Astrocyte (in vitro differentiated cells and primary cell): ENCODE measurements at regions not wholly inside any gene's neighbourhood (a gene's known extent, or its start where the extent isn't known, plus 50 kb on each side); places are given as distances from the start of the nearest gene placed in this dataset.
"Not testable (repeated sequence)": the region's sequence is repeated elsewhere in the genome, so short reads cannot be mapped to it uniquely, and the experiment has no call there.

ENCODE experiments used
- DNase-seq: peaks from one replicate; pipeline ENCODE4 v3.0.0-alpha.2; 2010; ENCODE audit warnings: low read depth
- FAIRE-seq: peaks from 2 replicates; lab custom pipeline; 2011; peaks lifted over from hg19 to GRCh38; lab: Jason Lieb, UNC
- H2AFZ ChIP-seq: 2 replicates; pipeline ENCODE4 v1.6.0; 2012; ENCODE audit warnings: low read depth, low read length, inconsistent platforms
- H3K27ac ChIP-seq: 2 replicates; pipeline ENCODE4 v1.5.1; 2011; ENCODE audit warnings: low read depth, low read length, inconsistent platforms
- H3K27me3 ChIP-seq: 2 replicates; pipeline ENCODE4 v1.6.0; 2011; ENCODE audit warnings: low read length, inconsistent platforms; ENCODE audit not compliant: insufficient read depth
- H3K36me3 ChIP-seq: 2 replicates; pipeline ENCODE4 v1.5.1; 2011; ENCODE audit warnings: low read length, inconsistent platforms; ENCODE audit not compliant: insufficient read depth
- H3K4me1 ChIP-seq: 2 replicates; pipeline ENCODE4 v1.5.1; 2011; ENCODE audit warnings: low read length, inconsistent platforms; ENCODE audit not compliant: insufficient read depth
- H3K4me2 ChIP-seq: 2 replicates; pipeline ENCODE4 v1.6.0; 2012; ENCODE audit warnings: low read length, inconsistent platforms
- H3K4me3 ChIP-seq: 2 replicates; pipeline ENCODE4 v1.5.1; 2011; ENCODE audit warnings: low read depth, mild to moderate bottlenecking, low read length, inconsistent platforms; ENCODE audit not compliant: insufficient read depth
- H3K79me2 ChIP-seq: 2 replicates; pipeline ENCODE4 v1.6.0; 2012; ENCODE audit warnings: mild to moderate bottlenecking, low read length, inconsistent platforms; ENCODE audit not compliant: insufficient read depth
- H3K9ac ChIP-seq: 2 replicates; pipeline ENCODE4 v1.6.0; 2012; ENCODE audit warnings: mild to moderate bottlenecking, low read length, inconsistent platforms
- H3K9me3 ChIP-seq: 2 replicates; pipeline ENCODE4 v1.5.1; 2012; ENCODE audit warnings: low read depth, mild to moderate bottlenecking, low read length, inconsistent platforms; ENCODE audit not compliant: insufficient read depth
- H4K20me1 ChIP-seq: 2 replicates; pipeline ENCODE4 v1.6.0; 2012; ENCODE audit warnings: low read length, inconsistent platforms; ENCODE audit not compliant: insufficient read depth
- H3K27ac Mint-ChIP-seq: one replicate; pipeline ENCODE4 v1.8.0; 2021; ENCODE audit warnings: mild to moderate bottlenecking, mixed read lengths; ENCODE audit not compliant: unreplicated experiment
- H3K27me3 Mint-ChIP-seq: one replicate; pipeline ENCODE4 v1.8.0; 2021; ENCODE audit warnings: low read depth, mixed read lengths; ENCODE audit not compliant: unreplicated experiment
- H3K36me3 Mint-ChIP-seq: one replicate; pipeline ENCODE4 v1.8.0; 2021; ENCODE audit warnings: low read depth, mixed read lengths; ENCODE audit not compliant: unreplicated experiment
- H3K4me1 Mint-ChIP-seq: one replicate; pipeline ENCODE4 v1.8.0; 2021; ENCODE audit warnings: low read depth, mixed read lengths; ENCODE audit not compliant: unreplicated experiment
- H3K4me3 Mint-ChIP-seq: one replicate; pipeline ENCODE4 v1.8.0; 2021; ENCODE audit warnings: mild to moderate bottlenecking, moderate library complexity, mixed read lengths; ENCODE audit not compliant: unreplicated experiment
- H3K9me3 Mint-ChIP-seq: one replicate; pipeline ENCODE4 v1.8.0; 2021; ENCODE audit warnings: mild to moderate bottlenecking, mixed read lengths; ENCODE audit not compliant: unreplicated experiment
- CTCF ChIP-seq: IDR thresholded peaks from 2 replicates; pipeline ENCODE4 v1.5.1; 2011; ENCODE audit warnings: low read depth, mild to moderate bottlenecking, inconsistent platforms, low read length, moderate library complexity; ENCODE audit not compliant: insufficient read depth
- EZH2 ChIP-seq: IDR thresholded peaks from 2 replicates; pipeline ENCODE4 v1.6.1; 2012; ENCODE audit warnings: mild to moderate bottlenecking, low read length, inconsistent platforms; ENCODE audit not compliant: insufficient read depth

GRCh38 chr16:5239472-5240277, 142.1 kb upstream of the EEF2KMT start:
- H3K27me3 Mint-ChIP-seq, result peaks cover 51% of the 10 kb centered on the region
- not testable (repeated sequence) for H3K27ac Mint-ChIP-seq, H3K4me1 ChIP-seq, DNase-seq, H3K9ac ChIP-seq, H4K20me1 ChIP-seq, H3K27me3 ChIP-seq, H3K4me1 Mint-ChIP-seq, H3K36me3 Mint-ChIP-seq, FAIRE-seq, H3K9me3 ChIP-seq, H3K36me3 ChIP-seq, H3K79me2 ChIP-seq, H3K27ac ChIP-seq, H3K9me3 Mint-ChIP-seq, H3K4me3 ChIP-seq, H2AFZ ChIP-seq
- peak overlapping the region; percentile 33 for H3K4me2 ChIP-seq
- peak overlapping the region; percentile 73 for H3K4me3 Mint-ChIP-seq

DNA sequence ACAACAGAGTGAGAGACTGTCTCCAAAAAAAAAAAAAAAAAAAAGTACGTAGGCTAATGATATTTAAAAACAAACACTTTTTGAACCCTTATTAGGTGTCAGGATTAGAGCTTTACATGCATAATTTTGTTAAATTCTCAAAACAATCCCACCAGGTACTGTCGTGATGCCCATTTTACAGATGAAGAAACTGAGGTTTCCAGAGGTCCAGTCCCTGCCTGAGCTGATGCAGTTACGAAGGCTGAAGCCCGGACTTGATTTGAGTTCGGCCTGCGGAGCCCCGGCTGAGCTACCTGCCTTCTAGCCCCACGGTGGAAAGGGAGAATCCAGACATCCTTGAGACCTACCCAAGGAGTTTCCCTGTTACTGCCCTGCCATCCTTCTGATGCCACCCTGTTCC, 137.5 kb upstream of the EEF2KMT start:
- Histone ChIP-seq H3K36me3 (no peaks in the 10 kb centered on the region), H4K20me1 (no peaks in the 10 kb centered on the region), H3K4me3 (no peak overlapping the region), H3K4me1 (no peaks in the 10 kb centered on the region), H3K9me3 (no peaks in the 10 kb centered on the region), H2AFZ (no peak overlapping the region), H3K79me2 (no peaks in the 10 kb centered on the region), H3K27ac (no peak overlapping the region), H3K27me3 (no peaks in the 10 kb centered on the region), H3K4me2 (no peak overlapping the region), H3K9ac (no peak overlapping the region)
- no peak overlapping the region for H3K4me3 Mint-ChIP-seq
- no peak overlapping the region for H3K27ac Mint-ChIP-seq
- DNase-seq (no peak), FAIRE-seq (no peak)
- H3K36me3 Mint-ChIP-seq, result no peaks in the 10 kb centered on the region
- H3K4me1 Mint-ChIP-seq, result no peaks in the 10 kb centered on the region
- H3K9me3 Mint-ChIP-seq, result peaks cover 2% of the 10 kb centered on the region
- H3K27me3 Mint-ChIP-seq, result peaks cover 37% of the 10 kb centered on the region
- TF ChIP-seq EZH2, result no peak
- no peak for TF ChIP-seq CTCF

DNA sequence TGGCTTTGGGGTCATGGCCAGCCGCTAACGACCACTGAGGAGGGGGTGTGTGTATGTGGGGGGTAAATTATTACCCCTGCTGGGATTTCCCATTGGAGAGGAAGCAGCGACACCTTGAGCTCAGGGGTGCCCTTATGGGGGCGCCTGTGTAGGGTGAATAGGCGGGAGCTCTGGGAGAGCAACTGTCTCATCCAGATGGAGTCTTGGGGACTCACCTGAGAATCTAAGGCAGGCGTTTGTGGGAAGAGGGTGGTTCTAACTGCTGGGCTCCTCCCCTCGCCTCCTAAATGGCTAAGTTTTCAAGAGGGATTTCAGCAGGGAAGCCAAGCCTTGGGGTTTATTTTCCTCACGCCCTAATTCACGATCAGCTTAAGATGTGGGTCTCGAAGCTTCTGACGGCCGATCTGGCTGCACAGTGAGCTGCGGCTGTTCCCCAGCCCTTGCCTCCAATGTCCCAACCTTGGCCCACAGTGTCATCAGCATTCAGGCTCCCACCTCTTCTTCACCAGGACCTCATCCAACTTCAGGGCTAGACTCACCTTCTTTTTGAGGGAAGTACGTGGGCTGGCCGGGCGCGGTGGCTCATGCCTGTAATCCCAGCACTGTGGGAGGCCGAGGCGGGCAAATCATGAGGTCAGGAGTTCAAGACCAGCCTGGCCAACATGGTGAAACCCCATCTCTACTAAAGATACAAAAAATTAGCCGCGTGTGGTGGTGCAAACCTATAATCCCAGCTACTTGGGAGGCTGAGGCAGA, 136.9 kb upstream of the EEF2KMT start:
- Histone ChIP-seq H3K9ac (no peak overlapping the region), H3K4me2 (no peak overlapping the region), H3K27me3 (no peaks in the 10 kb centered on the region), H3K4me1 (no peaks in the 10 kb centered on the region), H3K27ac (no peak overlapping the region), H4K20me1 (no peaks in the 10 kb centered on the region), H2AFZ (no peak overlapping the region), H3K36me3 (no peaks in the 10 kb centered on the region), H3K9me3 (no peaks in the 10 kb centered on the region), H3K4me3 (no peak overlapping the region), H3K79me2 (no peaks in the 10 kb centered on the region)
- Mint-ChIP-seq H3K27me3 (peaks cover 37% of the 10 kb centered on the region), H3K4me1 (no peaks in the 10 kb centered on the region), H3K27ac (no peak overlapping the region), H3K36me3 (no peaks in the 10 kb centered on the region), H3K4me3 (no peak overlapping the region), H3K9me3 (peaks cover 2% of the 10 kb centered on the region)
- TF ChIP-seq CTCF (no peak), EZH2 (no peak)
- FAIRE-seq (no peak), DNase-seq (no peak)
